ENCODE measurements at regions not wholly inside any gene's neighbourhood (a gene's known extent, or its start where the extent isn't known, plus 50 kb on each side); places are given as distances from the start of the nearest gene placed in this dataset.

- H3K9me3 Mint-ChIP-seq, result no peaks in the 10 kb centered on the region
- H3K4me3 Mint-ChIP-seq, result no peak overlapping the region
- intact Hi-C loops (cut with micrococcal nuclease), result no loop called here
- no peak overlapping the region for H3K27ac Mint-ChIP-seq
- no peak for DNase-seq (ENCODE audit: low spot score)
- H3K36me3 Mint-ChIP-seq (ENCODE audit: low read depth), result peaks cover 29% of the 10 kb centered on the region
- no peaks in the 10 kb centered on the region for H3K27me3 Mint-ChIP-seq (ENCODE audit: insufficient read depth)
- H3K4me1 Mint-ChIP-seq (ENCODE audit: low read depth), result peaks cover 9% of the 10 kb centered on the region
Measured at GRCh38 chr13:73696271-73696670, 437.9 kb downstream of the KLF12 start.

- intact Hi-C loops (cut with micrococcal nuclease), result no loop called here
- H3K4me1 Mint-ChIP-seq (ENCODE audit: low read depth), result peaks cover 9% of the 10 kb centered on the region
Measured at GRCh38 chr13:73695325-73695724, 438.9 kb downstream of the KLF12 start.

GRCh38 chr13:73693215-73693614 lies 441.0 kb downstream of the KLF12 start:
- Mint-ChIP-seq H3K36me3 (ENCODE audit: low read depth) (peaks cover 26% of the 10 kb centered on the region), H3K27ac (no peak overlapping the region), H3K27me3 (ENCODE audit: insufficient read depth) (no peaks in the 10 kb centered on the region), H3K9me3 (no peaks in the 10 kb centered on the region), H3K4me1 (ENCODE audit: low read depth) (peaks cover 9% of the 10 kb centered on the region), H3K4me3 (no peak overlapping the region)
- intact Hi-C loops (cut with micrococcal nuclease), result no loop called here
- no peak for DNase-seq (ENCODE audit: low spot score)

More at GRCh38 chr13:73695325-73695724, 438.9 kb downstream of the KLF12 start:
- Mint-ChIP-seq H3K9me3 (no peaks in the 10 kb centered on the region), H3K27me3 (ENCODE audit: insufficient read depth) (no peaks in the 10 kb centered on the region), H3K36me3 (ENCODE audit: low read depth) (peaks cover 29% of the 10 kb centered on the region), H3K4me3 (no peak overlapping the region), H3K27ac (no peak overlapping the region)
- DNase-seq (ENCODE audit: low spot score), result no peak

GRCh38 chr13:73691891-73692290 lies 442.3 kb downstream of the KLF12 start:
- DNase-seq (ENCODE audit: low spot score), result no peak
- no peak overlapping the region for H3K4me3 Mint-ChIP-seq
- H3K36me3 Mint-ChIP-seq (ENCODE audit: low read depth), result peaks cover 22% of the 10 kb centered on the region
- no peaks in the 10 kb centered on the region for H3K27me3 Mint-ChIP-seq (ENCODE audit: insufficient read depth)
- intact Hi-C loops (cut with micrococcal nuclease), result no loop called here
- H3K27ac Mint-ChIP-seq, result no peak overlapping the region
- H3K9me3 Mint-ChIP-seq, result no peaks in the 10 kb centered on the region
- no peaks in the 10 kb centered on the region for H3K4me1 Mint-ChIP-seq (ENCODE audit: low read depth)

GRCh38 chr13:73687929-73688328 lies 446.3 kb downstream of the KLF12 start:
- intact Hi-C loops (cut with micrococcal nuclease), result no loop called here
- Mint-ChIP-seq H3K36me3 (ENCODE audit: low read depth) (peaks cover 4% of the 10 kb centered on the region), H3K27ac (no peak overlapping the region), H3K27me3 (ENCODE audit: insufficient read depth) (no peaks in the 10 kb centered on the region), H3K4me1 (ENCODE audit: low read depth) (no peaks in the 10 kb centered on the region), H3K9me3 (peaks cover 5% of the 10 kb centered on the region), H3K4me3 (no peak overlapping the region)
- DNase-seq (ENCODE audit: low spot score), result no peak

- Mint-ChIP-seq H3K27ac (no peak overlapping the region), H3K36me3 (ENCODE audit: low read depth) (peaks cover 5% of the 10 kb centered on the region), H3K9me3 (peaks cover 8% of the 10 kb centered on the region), H3K4me3 (no peak overlapping the region), H3K4me1 (ENCODE audit: low read depth) (no peaks in the 10 kb centered on the region), H3K27me3 (ENCODE audit: insufficient read depth) (no peaks in the 10 kb centered on the region)
- no peak for DNase-seq (ENCODE audit: low spot score)
- intact Hi-C loops (cut with micrococcal nuclease), result no loop called here
Measured at GRCh38 chr13:73687087-73687486, 447.1 kb downstream of the KLF12 start.

GRCh38 chr13:73684750-73685149 lies 449.5 kb downstream of the KLF12 start:
- Mint-ChIP-seq H3K9me3 (peaks cover 8% of the 10 kb centered on the region), H3K4me1 (ENCODE audit: low read depth) (no peaks in the 10 kb centered on the region), H3K27ac (no peak overlapping the region), H3K27me3 (ENCODE audit: insufficient read depth) (no peaks in the 10 kb centered on the region), H3K36me3 (ENCODE audit: low read depth) (peaks cover 5% of the 10 kb centered on the region), H3K4me3 (no peak overlapping the region)
- DNase-seq (ENCODE audit: low spot score), result no peak
- intact Hi-C loops (cut with micrococcal nuclease), result no loop called here

GRCh38 chr13:73684286-73684685 lies 449.9 kb downstream of the KLF12 start:
- Mint-ChIP-seq H3K27me3 (ENCODE audit: insufficient read depth) (no peaks in the 10 kb centered on the region), H3K36me3 (ENCODE audit: low read depth) (peaks cover 4% of the 10 kb centered on the region), H3K4me1 (ENCODE audit: low read depth) (no peaks in the 10 kb centered on the region), H3K9me3 (peaks cover 8% of the 10 kb centered on the region), H3K4me3 (no peak overlapping the region), H3K27ac (no peak overlapping the region)
- DNase-seq (ENCODE audit: low spot score), result no peak
- intact Hi-C loops (cut with micrococcal nuclease), result no loop called here

GRCh38 chr13:73683746-73684145 lies 450.5 kb downstream of the KLF12 start:
- intact Hi-C loops (cut with micrococcal nuclease), result no loop called here
- Mint-ChIP-seq H3K9me3 (peaks cover 8% of the 10 kb centered on the region), H3K27ac (no peak overlapping the region), H3K36me3 (ENCODE audit: low read depth) (peaks cover 4% of the 10 kb centered on the region), H3K27me3 (ENCODE audit: insufficient read depth) (no peaks in the 10 kb centered on the region), H3K4me1 (ENCODE audit: low read depth) (no peaks in the 10 kb centered on the region), H3K4me3 (no peak overlapping the region)
- DNase-seq (ENCODE audit: low spot score), result no peak

GRCh38 chr13:73681779-73682178 lies 452.4 kb downstream of the KLF12 start:
- Mint-ChIP-seq H3K27ac (no peak overlapping the region), H3K4me3 (no peak overlapping the region), H3K9me3 (peaks cover 8% of the 10 kb centered on the region), H3K27me3 (ENCODE audit: insufficient read depth) (no peaks in the 10 kb centered on the region), H3K4me1 (ENCODE audit: low read depth) (no peaks in the 10 kb centered on the region), H3K36me3 (ENCODE audit: low read depth) (peaks cover 4% of the 10 kb centered on the region)
- no peak for DNase-seq (ENCODE audit: low spot score)
- intact Hi-C loops (cut with micrococcal nuclease), result no loop called here

- no peaks in the 10 kb centered on the region for H3K27me3 Mint-ChIP-seq (ENCODE audit: insufficient read depth)
- H3K36me3 Mint-ChIP-seq (ENCODE audit: low read depth), result peaks cover 4% of the 10 kb centered on the region
- H3K4me3 Mint-ChIP-seq, result no peak overlapping the region
- H3K9me3 Mint-ChIP-seq, result peaks cover 8% of the 10 kb centered on the region
- H3K27ac Mint-ChIP-seq, result no peak overlapping the region
- intact Hi-C loops (cut with micrococcal nuclease), result no loop called here
- H3K4me1 Mint-ChIP-seq (ENCODE audit: low read depth), result no peaks in the 10 kb centered on the region
- DNase-seq (ENCODE audit: low spot score), result no peak
Measured at GRCh38 chr13:73681015-73681414, 453.2 kb downstream of the KLF12 start.

- Mint-ChIP-seq H3K27ac (no peak overlapping the region), H3K36me3 (ENCODE audit: low read depth) (no peaks in the 10 kb centered on the region), H3K27me3 (ENCODE audit: insufficient read depth) (no peaks in the 10 kb centered on the region), H3K4me3 (no peak overlapping the region), H3K9me3 (no peaks in the 10 kb centered on the region), H3K4me1 (ENCODE audit: low read depth) (no peaks in the 10 kb centered on the region)
- intact Hi-C loops (cut with micrococcal nuclease), result no loop called here
- no peak for DNase-seq (ENCODE audit: low spot score)
Measured at GRCh38 chr13:73677048-73677601, 457.1 kb downstream of the KLF12 start.

- H3K27ac Mint-ChIP-seq, result no peak overlapping the region
- intact Hi-C loops (cut with micrococcal nuclease), result no loop called here
- H3K4me3 Mint-ChIP-seq, result no peak overlapping the region
- no peak for DNase-seq (ENCODE audit: low spot score)
- no peaks in the 10 kb centered on the region for H3K4me1 Mint-ChIP-seq (ENCODE audit: low read depth)
- H3K27me3 Mint-ChIP-seq (ENCODE audit: insufficient read depth), result no peaks in the 10 kb centered on the region
- H3K9me3 Mint-ChIP-seq, result no peaks in the 10 kb centered on the region
- no peaks in the 10 kb centered on the region for H3K36me3 Mint-ChIP-seq (ENCODE audit: low read depth)
Measured at GRCh38 chr13:73676550-73677047, 457.6 kb downstream of the KLF12 start.

- intact Hi-C loops (cut with micrococcal nuclease), result no loop called here
- Mint-ChIP-seq H3K4me3 (no peak overlapping the region), H3K27me3 (ENCODE audit: insufficient read depth) (no peaks in the 10 kb centered on the region), H3K4me1 (ENCODE audit: low read depth) (no peaks in the 10 kb centered on the region), H3K9me3 (no peaks in the 10 kb centered on the region), H3K36me3 (ENCODE audit: low read depth) (no peaks in the 10 kb centered on the region), H3K27ac (no peak overlapping the region)
- DNase-seq (ENCODE audit: low spot score), result no peak
Measured at GRCh38 chr13:73675821-73676220, 458.4 kb downstream of the KLF12 start.
